ENCODE measurements at regions not wholly inside any gene's neighbourhood (a gene's known extent, or its start where the extent isn't known, plus 50 kb on each side); places are given as distances from the start of the nearest gene placed in this dataset.
"Not testable (repeated sequence)": the region's sequence is repeated elsewhere in the genome, so short reads cannot be mapped to it uniquely, and the experiment has no call there.

GRCh38 chr5:34411470-34412346, 244.4 kb upstream of the RAI14 start:
- Mint-ChIP-seq H3K27ac (ENCODE audit: unreplicated experiment) (peak overlapping the region; percentile 77), H3K9me3 (ENCODE audit: low read depth) (no peaks in the 10 kb centered on the region), H3K4me1 (ENCODE audit: low read depth) (peaks cover 20% of the 10 kb centered on the region), H3K4me3 (ENCODE audit: unreplicated experiment) (no peak overlapping the region), H3K36me3 (ENCODE audit: low read depth) (no peaks in the 10 kb centered on the region), H3K27me3 (ENCODE audit: low read depth) (no peaks in the 10 kb centered on the region)
- DNase-seq (ENCODE audit: low spot score), result no peak
- TF ChIP-seq CTCF (IDR thresholded peaks at IDR 0.05), result no peak

GRCh38 chr5:34412736-34413135, 243.4 kb upstream of the RAI14 start:
- Mint-ChIP-seq H3K27ac (ENCODE audit: unreplicated experiment) (no peak overlapping the region), H3K27me3 (ENCODE audit: low read depth) (no peaks in the 10 kb centered on the region), H3K9me3 (ENCODE audit: low read depth) (no peaks in the 10 kb centered on the region), H3K4me1 (ENCODE audit: low read depth) (peaks cover 20% of the 10 kb centered on the region), H3K4me3 (ENCODE audit: unreplicated experiment) (no peak overlapping the region), H3K36me3 (ENCODE audit: low read depth) (no peaks in the 10 kb centered on the region)
- no peak for DNase-seq (ENCODE audit: low spot score)
- no peak for TF ChIP-seq CTCF (IDR thresholded peaks at IDR 0.05)

- no peak for DNase-seq (ENCODE audit: low spot score)
- no peak for TF ChIP-seq CTCF (IDR thresholded peaks at IDR 0.05)
- Mint-ChIP-seq H3K9me3 (ENCODE audit: low read depth) (peaks cover 6% of the 10 kb centered on the region), H3K27me3 (ENCODE audit: low read depth) (no peaks in the 10 kb centered on the region), H3K4me1 (ENCODE audit: low read depth) (peaks cover 12% of the 10 kb centered on the region), H3K27ac (ENCODE audit: unreplicated experiment) (no peak overlapping the region), H3K4me3 (ENCODE audit: unreplicated experiment) (no peak overlapping the region), H3K36me3 (ENCODE audit: low read depth) (peaks cover under 1% of the 10 kb centered on the region)
Measured at GRCh38 chr5:34415559-34416198, 240.4 kb upstream of the RAI14 start.

GRCh38 chr5:34416501-34417008, 239.6 kb upstream of the RAI14 start:
- no peak for TF ChIP-seq CTCF (IDR thresholded peaks at IDR 0.05)
- H3K36me3 Mint-ChIP-seq (ENCODE audit: low read depth), result peaks cover 1% of the 10 kb centered on the region
- no peak for DNase-seq (ENCODE audit: low spot score)
- H3K27me3 Mint-ChIP-seq (ENCODE audit: low read depth), result no peaks in the 10 kb centered on the region
- no peak overlapping the region for H3K4me3 Mint-ChIP-seq (ENCODE audit: unreplicated experiment)
- H3K4me1 Mint-ChIP-seq (ENCODE audit: low read depth), result peaks cover 11% of the 10 kb centered on the region
- no peak overlapping the region for H3K27ac Mint-ChIP-seq (ENCODE audit: unreplicated experiment)
- H3K9me3 Mint-ChIP-seq (ENCODE audit: low read depth), result peaks cover 14% of the 10 kb centered on the region

GRCh38 chr5:34420191-34420590, 235.9 kb upstream of the RAI14 start:
- not testable (repeated sequence) for H3K27ac Mint-ChIP-seq (ENCODE audit: unreplicated experiment); H3K4me1 Mint-ChIP-seq (ENCODE audit: low read depth); H3K4me3 Mint-ChIP-seq (ENCODE audit: unreplicated experiment); H3K36me3 Mint-ChIP-seq (ENCODE audit: low read depth); H3K27me3 Mint-ChIP-seq (ENCODE audit: low read depth); DNase-seq (ENCODE audit: low spot score)
- peaks cover 22% of the 10 kb centered on the region for H3K9me3 Mint-ChIP-seq (ENCODE audit: low read depth)
